GM23248 (cell line): ENCODE measurements at regions not wholly inside any gene's neighbourhood (a gene's known extent, or its start where the extent isn't known, plus 50 kb on each side); places are given as distances from the start of the nearest gene placed in this dataset.

ENCODE experiments used
- DNase-seq: peaks from one replicate; pipeline ENCODE4 v3.0.0-alpha.2; 2015
- H2AFZ ChIP-seq: fragments of 200-600 bp; sonication (generic); 2 replicates; pipeline ENCODE4 v1.6.1; 2016; ENCODE audit warnings: antibody characterized with exemption
- H3F3A ChIP-seq: fragments of 200-600 bp; sonication (generic); 2 replicates; pipeline ENCODE4 v1.6.1; 2016; ENCODE audit warnings: mild to moderate bottlenecking, antibody characterized with exemption, mixed run types; ENCODE audit not compliant: insufficient read depth
- H3K27ac ChIP-seq: fragments of 200-600 bp; sonication (generic); 2 replicates; pipeline ENCODE4 v1.5.1; 2016; ENCODE audit warnings: mild to moderate bottlenecking
- H3K27me3 ChIP-seq: fragments of 200-600 bp; sonication (generic); replicated peaks from 2 replicates; pipeline ENCODE4 v1.6.1; 2016; ENCODE audit warnings: mild to moderate bottlenecking; ENCODE audit not compliant: insufficient read depth
- H3K36me3 ChIP-seq: fragments of 200-600 bp; sonication (generic); 2 replicates; pipeline ENCODE4 v1.6.1; 2016; ENCODE audit warnings: low read depth, mild to moderate bottlenecking
- H3K4me1 ChIP-seq: fragments of 200-600 bp; sonication (generic); 2 replicates; pipeline ENCODE4 v1.6.1; 2016; ENCODE audit warnings: mild to moderate bottlenecking; ENCODE audit not compliant: insufficient read depth
- H3K4me2 ChIP-seq: fragments of 200-600 bp; sonication (generic); one replicate; pipeline ENCODE4 v1.6.1; 2016; ENCODE audit warnings: mild to moderate bottlenecking; ENCODE audit not compliant: unreplicated experiment
- H3K4me3 ChIP-seq: fragments of 200-600 bp; sonication (generic); 2 replicates; pipeline ENCODE4 v1.5.1; 2016; ENCODE audit warnings: mild to moderate bottlenecking
- H3K79me2 ChIP-seq: fragments of 200-600 bp; sonication (generic); 2 replicates; pipeline ENCODE4 v1.6.1; 2016; ENCODE audit warnings: mild to moderate bottlenecking; ENCODE audit not compliant: insufficient read depth
- H3K9ac ChIP-seq: fragments of 200-600 bp; sonication (generic); 2 replicates; pipeline ENCODE4 v1.6.1; 2016; ENCODE audit warnings: mild to moderate bottlenecking
- H3K9me2 ChIP-seq: fragments of 200-600 bp; sonication (generic); 2 replicates; pipeline ENCODE4 v1.6.1; 2016; ENCODE audit warnings: mixed run types, mild to moderate bottlenecking, moderate library complexity; ENCODE audit not compliant: insufficient read depth
- H3K9me3 ChIP-seq: fragments of 200-600 bp; sonication (generic); one replicate; pipeline ENCODE4 v1.6.1; 2017; ENCODE audit warnings: low read depth
- H4K20me1 ChIP-seq: fragments of 200-600 bp; sonication (generic); 2 replicates; pipeline ENCODE4 v1.6.0; 2016; ENCODE audit not compliant: insufficient read depth
- EZH2 ChIP-seq: fragments of 200-600 bp; sonication (generic); IDR thresholded peaks from 2 replicates; pipeline ENCODE4 v1.6.1; 2018; ENCODE audit warnings: antibody characterized with exemption, mild to moderate bottlenecking; ENCODE audit not compliant: insufficient read depth, poor library complexity, severe bottlenecking
- EZH2phosphoT487 ChIP-seq: fragments of 200-600 bp; sonication (generic); IDR thresholded peaks from 2 replicates; pipeline ENCODE4 v1.6.1; 2018; ENCODE audit warnings: antibody characterized with exemption, moderate library complexity, mild to moderate bottlenecking, low read depth; ENCODE audit not compliant: insufficient read depth
- WGBS, 2 experiments: methylation state at CpG; one replicate each; pipeline ENCODE4 v1.1.6; 2015 to 2017; ENCODE audit warnings: low lambda C conversion rate in 2 of 2, low coverage in 1 of 2; ENCODE audit errors: missing lambda C conversion rate in 2 of 2; 5-methylcytosine and 5-hydroxymethylcytosine counted together
- in situ Hi-C: fragments of 300-500 bp; cut with MboI; formaldehyde crosslinking; loops from 2 replicates; pipeline ENCODE4 v1.15.0; 2020

GRCh38 chr1:5708346-5709245, 283.6 kb downstream of the NPHP4 start:
- no peaks in the 10 kb centered on the region for H3K36me3 ChIP-seq
- no peaks in the 10 kb centered on the region for H3F3A ChIP-seq
- DNase-seq = no peak
- TF ChIP-seq EZH2phosphoT487 = no peak
- TF ChIP-seq EZH2 = no peak
- no peaks in the 10 kb centered on the region for H3K9me2 ChIP-seq
- H3K9me3 ChIP-seq = no peaks in the 10 kb centered on the region
- H3K27ac ChIP-seq = no peak overlapping the region
- H3K79me2 ChIP-seq = no peaks in the 10 kb centered on the region
- in situ Hi-C loops = no loop called here
- no peak overlapping the region for H3K9ac ChIP-seq
- H2AFZ ChIP-seq = no peak overlapping the region
- no peak overlapping the region for H3K4me3 ChIP-seq
- H3K4me2 ChIP-seq = no peak overlapping the region
- 47% methylated on average over 27 of the region's 27 CpGs for WGBS, 2 experiments
- no peaks in the 10 kb centered on the region for H3K4me1 ChIP-seq
- H4K20me1 ChIP-seq = no peaks in the 10 kb centered on the region
- H3K27me3 ChIP-seq = no peaks in the 10 kb centered on the region

- in situ Hi-C loops = no loop called here
- no peak for TF ChIP-seq EZH2phosphoT487
- no peak for TF ChIP-seq EZH2
- Histone ChIP-seq H3K36me3 (no peaks in the 10 kb centered on the region), H2AFZ (no peak overlapping the region), H3F3A (no peaks in the 10 kb centered on the region), H3K27me3 (no peaks in the 10 kb centered on the region), H3K9me3 (no peaks in the 10 kb centered on the region), H3K79me2 (no peaks in the 10 kb centered on the region), H3K27ac (no peak overlapping the region), H3K9me2 (no peaks in the 10 kb centered on the region), H3K9ac (no peak overlapping the region), H3K4me3 (no peak overlapping the region), H3K4me1 (no peaks in the 10 kb centered on the region), H3K4me2 (no peak overlapping the region), H4K20me1 (no peaks in the 10 kb centered on the region)
- no peak for DNase-seq
- 36 to 40% methylated on average over 12 of the region's 12 CpGs for WGBS, 2 experiments
Measured at GRCh38 chr1:5707566-5708345, 284.5 kb downstream of the NPHP4 start.

GRCh38 chr1:5706239-5706638, 286.0 kb downstream of the NPHP4 start:
- H3K9me2 ChIP-seq = no peaks in the 10 kb centered on the region
- TF ChIP-seq EZH2 (no peak), EZH2phosphoT487 (no peak)
- no peaks in the 10 kb centered on the region for H4K20me1 ChIP-seq
- DNase-seq = no peak
- no peaks in the 10 kb centered on the region for H3K9me3 ChIP-seq
- H3K9ac ChIP-seq = no peak overlapping the region
- H2AFZ ChIP-seq = no peak overlapping the region
- 33 to 48% methylated on average over 5 of the region's 5 CpGs for WGBS, 2 experiments
- in situ Hi-C loops = no loop called here
- no peaks in the 10 kb centered on the region for H3K27me3 ChIP-seq
- no peak overlapping the region for H3K27ac ChIP-seq
- no peaks in the 10 kb centered on the region for H3K36me3 ChIP-seq
- H3K4me2 ChIP-seq = no peak overlapping the region
- no peak overlapping the region for H3K4me3 ChIP-seq
- H3F3A ChIP-seq = no peaks in the 10 kb centered on the region
- H3K4me1 ChIP-seq = no peaks in the 10 kb centered on the region
- H3K79me2 ChIP-seq = no peaks in the 10 kb centered on the region

DNA sequence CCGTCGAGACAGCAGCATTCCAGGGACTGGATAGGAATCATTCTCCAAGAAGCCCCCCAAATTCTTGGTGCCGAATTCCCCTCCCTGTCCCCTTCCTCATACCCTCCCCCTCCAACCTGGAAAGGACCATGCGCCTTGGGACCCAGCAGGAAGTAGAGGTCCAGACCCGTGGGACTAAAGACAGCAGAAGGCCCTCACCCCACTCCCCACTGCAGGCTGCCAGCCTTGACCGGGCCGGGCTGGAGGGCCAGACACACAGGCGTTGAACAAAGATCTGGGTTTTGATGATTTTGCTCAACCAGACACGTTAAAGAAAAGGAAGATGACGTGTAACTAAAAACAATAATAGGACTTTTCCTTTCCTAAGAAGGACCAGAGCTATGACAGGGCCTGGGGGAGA, 286.5 kb downstream of the NPHP4 start:
- Histone ChIP-seq H3K36me3 (no peaks in the 10 kb centered on the region), H3K4me2 (no peak overlapping the region), H4K20me1 (no peaks in the 10 kb centered on the region), H2AFZ (no peak overlapping the region), H3K9me3 (no peaks in the 10 kb centered on the region), H3K27ac (no peak overlapping the region), H3K4me1 (no peaks in the 10 kb centered on the region), H3K27me3 (no peaks in the 10 kb centered on the region), H3K9me2 (no peaks in the 10 kb centered on the region), H3K9ac (no peak overlapping the region), H3K79me2 (no peaks in the 10 kb centered on the region), H3K4me3 (no peak overlapping the region), H3F3A (no peaks in the 10 kb centered on the region)
- TF ChIP-seq EZH2 (no peak), EZH2phosphoT487 (no peak)
- in situ Hi-C loops = no loop called here
- WGBS, 2 experiments = 40 to 43% methylated on average over 10 of the region's 10 CpGs
- no peak for DNase-seq
